HepG2 (cell line): ENCODE measurements at regions not wholly inside any gene's neighbourhood (a gene's known extent, or its start where the extent isn't known, plus 50 kb on each side); places are given as distances from the start of the nearest gene placed in this dataset.

Experiments
- ATAC-seq: fragments of 200-7000 bp; cut with Tn5 transposase; 3 replicates; pipeline ENCODE4 v1.9.1; 2020; ENCODE audit warnings: mild to moderate bottlenecking, moderate library complexity
- BruUV-seq: library from RNA; stranded (reverse); fragments of 400-500 nt; replicated peaks from 2 replicates; lab custom pipeline; 2021; lab: Mats Ljungman, UMichigan
- CTCF ChIA-PET: fragments of 300-600 bp; formaldehyde crosslinking; extraction: SDS; loops from one replicate; lab custom pipeline; 2021; ENCODE audit warnings: low total read pairs, inconsistent platforms, low intra/inter-chr PET ratio; lab: Yijun Ruan, JAX
- POLR2A ChIA-PET: fragments of 350-600 bp; sonication (Branson Sonifier 250); formaldehyde crosslinking; loops from one replicate; lab custom pipeline; 2020; ENCODE audit warnings: antibody characterized with exemption, inconsistent platforms; lab: Yijun Ruan, JAX
- DNase-seq: peaks from one replicate; pipeline ENCODE4 v3.0.0-alpha.2; 2015; ENCODE audit warnings: low spot score
- FAIRE-seq: peaks from 3 replicates; lab custom pipeline; 2011; peaks lifted over from hg19 to GRCh38; lab: Jason Lieb, UNC
- H2AFZ ChIP-seq: one replicate; pipeline ENCODE4 v1.6.1; 2011; ENCODE audit warnings: low read length, inconsistent platforms
- H3K27ac ChIP-seq: fragments of 300-600 bp; 3 replicates; pipeline ENCODE4 v1.8.0; 2011; ENCODE audit warnings: mixed run types, mild to moderate bottlenecking, mixed read lengths, low read length, inconsistent platforms; ENCODE audit not compliant: insufficient read depth; ENCODE audit errors: extremely low read length
- H3K27me3 ChIP-seq, 2 experiments: fragments of 200-600 bp in 1 of 2; 2 replicates in 1 of 2; 3 replicates in 1 of 2; pipeline versions ENCODE4 v1.6.0 to v1.8.0; 2011; ENCODE audit warnings: low read length in 2 of 2, mild to moderate bottlenecking in 2 of 2, moderate library complexity in 2 of 2, inconsistent platforms in 1 of 2; ENCODE audit not compliant: insufficient read depth in 2 of 2, control insufficient read depth in 1 of 2
- H3K36me3 ChIP-seq, 2 experiments: fragments of 200-600 bp in 1 of 2; replicated peaks in 1 of 2; 2 replicates in 1 of 2; 3 replicates in 1 of 2; pipeline versions ENCODE4 v1.5.1 to v1.8.0; 2011; ENCODE audit warnings: low read length in 2 of 2, inconsistent platforms in 1 of 2; ENCODE audit not compliant: insufficient read depth in 2 of 2, control insufficient read depth in 1 of 2
- H3K4me1 ChIP-seq: 2 replicates; pipeline ENCODE4 v1.5.1; 2012; ENCODE audit warnings: low read length, inconsistent platforms; ENCODE audit not compliant: insufficient read depth
- H3K4me2 ChIP-seq: 2 replicates; pipeline ENCODE4 v1.6.0; 2011; ENCODE audit warnings: low read depth, low read length, inconsistent platforms
- H3K4me3 ChIP-seq, 3 experiments: fragments of 200-600 bp in 1 of 3; sonication (generic), shearing (Covaris generic) in 1 of 3; replicated peaks in 1 of 3; 2 replicates each; pipeline ENCODE4 v1.5.1; 2011 to 2016; ENCODE audit warnings: low read length in 3 of 3, inconsistent platforms in 2 of 3, low read depth in 2 of 3, mild to moderate bottlenecking in 2 of 3, control low read depth in 1 of 3, mixed read lengths in 1 of 3; ENCODE audit not compliant: insufficient read depth in 1 of 3
- H3K79me2 ChIP-seq: one replicate; pipeline ENCODE4 v1.6.1; 2011; ENCODE audit warnings: low read length, inconsistent platforms; ENCODE audit not compliant: insufficient read depth
- H3K9ac ChIP-seq: 2 replicates; pipeline ENCODE4 v1.6.0; 2011; ENCODE audit warnings: mild to moderate bottlenecking, low read depth, low read length, inconsistent platforms; ENCODE audit not compliant: insufficient read depth
- H3K9me3 ChIP-seq: 2 replicates; pipeline ENCODE4 v1.5.1; 2012; ENCODE audit warnings: mild to moderate bottlenecking, low read length
- H4K20me1 ChIP-seq: 2 replicates; pipeline ENCODE4 v1.6.0; 2011; ENCODE audit warnings: inconsistent platforms, mild to moderate bottlenecking, low read length, moderate library complexity; ENCODE audit not compliant: insufficient read depth
- AGO1 ChIP-seq: fragments of 200-400 bp; formaldehyde crosslinking; IDR thresholded peaks from 2 replicates; pipeline ENCODE4 v1.6.1; 2017; ENCODE audit warnings: mild to moderate bottlenecking, low read depth, low read length, moderate library complexity; ENCODE audit not compliant: poor library complexity, severe bottlenecking
- CAMTA2 ChIP-seq: sonication (generic); formaldehyde crosslinking; IDR thresholded peaks from 2 replicates; pipeline ENCODE4 v1.4.0; 2020; ENCODE audit warnings: mild to moderate bottlenecking, missing genetic modification reagents, borderline replicate concordance
- ETV6 ChIP-seq: sonication (generic); formaldehyde crosslinking; conservative IDR thresholded peaks from 2 replicates; pipeline ENCODE4 v1.4.0; 2020; ENCODE audit warnings: missing genetic modification reagents
- FOXK2 ChIP-seq: fragments of 450-650 bp; IDR thresholded peaks from 2 replicates; pipeline ENCODE4 v1.6.1; 2016
- KAT7 ChIP-seq: IDR thresholded peaks from 2 replicates; pipeline ENCODE4 v1.6.1; 2018; ENCODE audit warnings: borderline replicate concordance, missing compliant biosample characterization
- NONO ChIP-seq, 2 experiments: fragments of 450-650 bp in 1 of 2; sonication (generic) in 1 of 2; formaldehyde crosslinking in 1 of 2; IDR thresholded peaks in 1 of 2; conservative IDR thresholded peaks in 1 of 2; 2 replicates each; pipeline versions ENCODE4 v1.6.1 to v1.8.0; 2017 to 2022; ENCODE audit warnings: mild to moderate bottlenecking in 1 of 2, missing genetic modification reagents in 1 of 2, moderate library complexity in 1 of 2
- SALL1 ChIP-seq: sonication (generic); formaldehyde crosslinking; IDR thresholded peaks from 2 replicates; pipeline ENCODE4 v1.8.0; 2022; ENCODE audit warnings: mild to moderate bottlenecking, missing genetic modification reagents
- SMARCC2 ChIP-seq: fragments of 450-650 bp; IDR thresholded peaks from 2 replicates; pipeline ENCODE4 v1.6.1; 2017; ENCODE audit warnings: antibody characterized with exemption, mild to moderate bottlenecking
- SP140L ChIP-seq: sonication (generic); formaldehyde crosslinking; IDR thresholded peaks from 2 replicates; pipeline ENCODE4 v1.4.0; 2020; ENCODE audit warnings: missing genetic modification reagents, borderline replicate concordance
- SRSF1 ChIP-seq: fragments of 200-400 bp; formaldehyde crosslinking; optimal IDR thresholded peaks from 2 replicates; pipeline ENCODE3; 2017; ENCODE audit warnings: mild to moderate bottlenecking, low read depth, low read length, moderate library complexity
- STAG1 ChIP-seq: sonication (generic); formaldehyde crosslinking; IDR thresholded peaks from 2 replicates; pipeline ENCODE4 v1.4.0; 2020; ENCODE audit warnings: missing genetic modification reagents
- ZFP90 ChIP-seq: sonication (generic); formaldehyde crosslinking; IDR thresholded peaks from 2 replicates; pipeline ENCODE4 v1.8.0; 2022; ENCODE audit warnings: missing genetic modification reagents, mild to moderate bottlenecking, inconsistent platforms, borderline replicate concordance
- ZKSCAN5 ChIP-seq: sonication (generic); formaldehyde crosslinking; IDR thresholded peaks from 2 replicates; pipeline ENCODE4 v1.5.1; 2020; ENCODE audit warnings: mild to moderate bottlenecking, missing genetic modification reagents
- ZNF563 ChIP-seq: sonication (generic); formaldehyde crosslinking; IDR thresholded peaks from 2 replicates; pipeline ENCODE4 v1.8.0; 2022; ENCODE audit warnings: mild to moderate bottlenecking, moderate library complexity, missing genetic modification reagents
- ZNF747 ChIP-seq: sonication (generic); formaldehyde crosslinking; IDR thresholded peaks from 2 replicates; pipeline ENCODE4 v1.8.1; 2023; ENCODE audit warnings: missing genetic modification reagents, mild to moderate bottlenecking, borderline replicate concordance
- ZNF75D ChIP-seq: sonication (generic); formaldehyde crosslinking; IDR thresholded peaks from 2 replicates; pipeline ENCODE4 v1.8.1; 2023; ENCODE audit warnings: missing genetic modification reagents, mild to moderate bottlenecking, borderline replicate concordance
- WGBS: methylation state at CpG from one replicate; pipeline ENCODE4 v1.1.6; 2017; ENCODE audit warnings: low lambda C conversion rate; 5-methylcytosine and 5-hydroxymethylcytosine counted together
- in situ Hi-C: cut with HindIII; loops from 2 replicates; pipeline ENCODE4 v1.10.0; 2017; ENCODE audit warnings: low pct_unique_long_range_greater_than_20kb; ENCODE audit not compliant: extremely low pct_ligation_motif_present
- intact Hi-C: fragments of 100-400 bp; cut with micrococcal nuclease; formaldehyde crosslinking; loops from one replicate; pipeline ENCODE4 v1.10.0; 2022; ENCODE audit not compliant: unreplicated experiment
- TF ChIP-seq, protein P1 (sequence below): sonication (generic); formaldehyde crosslinking; IDR thresholded peaks from 2 replicates; pipeline ENCODE4 v1.4.0; 2020; ENCODE audit warnings: missing genetic modification reagents
- TF ChIP-seq, protein P2 (sequence below): sonication (generic); formaldehyde crosslinking; IDR thresholded peaks from 2 replicates; pipeline ENCODE4 v1.8.0; 2022; ENCODE audit warnings: missing genetic modification reagents, low read depth, mild to moderate bottlenecking, borderline replicate concordance
- TF ChIP-seq, protein P3 (sequence below): IDR thresholded peaks from 2 replicates; pipeline ENCODE4 v1.6.1; 2016; ENCODE audit warnings: missing genetic modification reagents, missing compliant biosample characterization

DNA sequence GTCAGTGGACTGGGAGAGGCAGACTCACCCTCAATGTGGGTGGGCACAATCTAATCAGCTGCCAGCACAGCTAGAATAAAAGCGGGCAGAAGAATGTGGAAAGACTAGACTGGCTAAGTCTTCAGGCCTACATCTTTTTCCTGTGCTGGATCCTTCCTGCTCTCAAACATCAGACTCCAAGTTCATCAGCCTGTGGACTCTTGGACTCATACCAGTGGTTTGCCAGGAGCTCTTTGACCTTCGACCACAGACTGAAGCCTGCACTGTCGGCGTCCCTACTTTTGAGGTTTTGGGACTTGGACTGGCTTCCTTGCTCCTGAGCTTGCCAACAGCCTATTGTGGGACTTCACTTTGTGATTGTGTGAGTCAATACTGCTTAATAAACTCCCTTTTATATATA lies 68.0 kb downstream of the CNTN3 start:
- FAIRE-seq, result no peak
- Histone ChIP-seq H3K27ac (no peak overlapping the region), H3K4me2 (no peak overlapping the region), H3K36me3 (no peaks in the 10 kb centered on the region), H3K27me3 (no peaks in the 10 kb centered on the region), H3K9ac (no peak overlapping the region), H3K79me2 (no peaks in the 10 kb centered on the region), H4K20me1 (no peaks in the 10 kb centered on the region), H3K4me3 (no peak overlapping the region), H3K9me3 (peaks cover 13% of the 10 kb centered on the region), H3K4me1 (no peaks in the 10 kb centered on the region), H2AFZ (no peak overlapping the region)
- 13% methylated on average over 4 of the region's 4 CpGs for WGBS
- no TSS peak for BruUV-seq
- in situ Hi-C loops, result no loop called here
- no peak for ATAC-seq
- POLR2A ChIA-PET, result no interaction called here
- DNase-seq, result no peak
- CTCF ChIA-PET, result no interaction called here
- intact Hi-C loops, result no loop called here
- no peak for TF ChIP-seq ZNF75D (CRISPR knock-in tag)
- TF ChIP-seq ETV6 (CRISPR knock-in tag), result no peak
- TF ChIP-seq, protein P1, sequence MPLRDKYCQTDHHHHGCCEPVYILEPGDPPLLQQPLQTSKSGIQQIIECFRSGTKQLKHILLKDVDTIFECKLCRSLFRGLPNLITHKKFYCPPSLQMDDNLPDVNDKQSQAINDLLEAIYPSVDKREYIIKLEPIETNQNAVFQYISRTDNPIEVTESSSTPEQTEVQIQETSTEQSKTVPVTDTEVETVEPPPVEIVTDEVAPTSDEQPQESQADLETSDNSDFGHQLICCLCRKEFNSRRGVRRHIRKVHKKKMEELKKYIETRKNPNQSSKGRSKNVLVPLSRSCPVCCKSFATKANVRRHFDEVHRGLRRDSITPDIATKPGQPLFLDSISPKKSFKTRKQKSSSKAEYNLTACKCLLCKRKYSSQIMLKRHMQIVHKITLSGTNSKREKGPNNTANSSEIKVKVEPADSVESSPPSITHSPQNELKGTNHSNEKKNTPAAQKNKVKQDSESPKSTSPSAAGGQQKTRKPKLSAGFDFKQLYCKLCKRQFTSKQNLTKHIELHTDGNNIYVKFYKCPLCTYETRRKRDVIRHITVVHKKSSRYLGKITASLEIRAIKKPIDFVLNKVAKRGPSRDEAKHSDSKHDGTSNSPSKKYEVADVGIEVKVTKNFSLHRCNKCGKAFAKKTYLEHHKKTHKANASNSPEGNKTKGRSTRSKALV (CRISPR knock-in tag), result no peak
- no peak for TF ChIP-seq STAG1 (CRISPR knock-in tag)
- no peak for TF ChIP-seq SMARCC2
- no peak for TF ChIP-seq ZFP90 (CRISPR knock-in tag)

DNA sequence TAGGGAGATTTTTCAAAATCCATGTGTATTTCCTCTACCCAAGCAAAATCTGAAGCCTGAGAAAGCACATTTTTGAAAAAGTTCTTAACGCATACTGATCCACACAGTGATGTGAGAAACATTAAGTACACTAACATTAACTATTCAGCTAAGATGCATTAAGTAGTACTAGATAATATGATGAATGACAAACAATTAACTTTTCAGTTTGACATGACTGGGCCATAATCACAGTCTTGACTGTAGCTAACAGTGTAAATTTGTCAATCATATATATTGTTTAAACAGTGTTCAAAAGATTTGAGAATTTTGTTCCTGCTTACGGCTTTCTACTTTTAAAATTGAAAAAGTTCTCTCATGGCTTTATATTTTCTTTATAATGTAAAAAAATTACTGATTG lies 72.0 kb downstream of the CNTN3 start:
- Histone ChIP-seq H3K4me1 (no peaks in the 10 kb centered on the region), H3K9me3 (no peaks in the 10 kb centered on the region), H3K27ac (no peak overlapping the region), H3K9ac (no peak overlapping the region), H3K36me3 (no peaks in the 10 kb centered on the region), H4K20me1 (no peaks in the 10 kb centered on the region), H2AFZ (no peak overlapping the region), H3K4me2 (no peak overlapping the region), H3K79me2 (no peaks in the 10 kb centered on the region), H3K4me3 (no peak overlapping the region), H3K27me3 (no peaks in the 10 kb centered on the region)
- no TSS peak for BruUV-seq
- FAIRE-seq (no peak), DNase-seq (no peak), ATAC-seq (no peak)
- ChIA-PET POLR2A (no interaction called here), CTCF (no interaction called here)
- in situ Hi-C loops (no loop called here), intact Hi-C loops (no loop called here)
- WGBS, result 7% methylated on average over 2 of the region's 2 CpGs
- TF ChIP-seq CAMTA2 (CRISPR knock-in tag) (no peak), AGO1 (no peak), FOXK2 (no peak), NONO (IDR thresholded peaks at IDR 0.05) (no peak), NONO (CRISPR knock-in tag; conservative IDR thresholded peaks at IDR 0.05) (no peak), ZNF563 (no peak), SRSF1 (no peak), ZKSCAN5 (CRISPR knock-in tag) (no peak), SALL1 (CRISPR knock-in tag) (no peak), ZNF747 (no peak), SP140L (CRISPR knock-in tag) (no peak), KAT7 (CRISPR knock-in tag) (no peak)
- TF ChIP-seq, protein P2, sequence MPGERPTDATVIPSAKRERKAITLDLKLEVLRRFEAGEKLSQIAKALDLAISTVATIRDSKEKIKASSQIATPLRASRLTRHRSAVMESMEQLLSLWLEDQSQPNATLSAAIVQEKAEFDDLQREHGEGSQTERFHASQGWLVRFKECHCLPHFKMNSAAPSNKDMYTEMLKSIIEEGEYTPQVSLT (CRISPR knock-in tag), result no peak
- TF ChIP-seq, protein P3, sequence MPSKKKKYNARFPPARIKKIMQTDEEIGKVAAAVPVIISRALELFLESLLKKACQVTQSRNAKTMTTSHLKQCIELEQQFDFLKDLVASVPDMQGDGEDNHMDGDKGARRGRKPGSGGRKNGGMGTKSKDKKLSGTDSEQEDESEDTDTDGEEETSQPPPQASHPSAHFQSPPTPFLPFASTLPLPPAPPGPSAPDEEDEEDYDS, result no peak
